Renal pelvis (tissue), 1 donor: ENCODE measurements at regions not wholly inside any gene's neighbourhood (a gene's known extent, or its start where the extent isn't known, plus 50 kb on each side); places are given as distances from the start of the nearest gene placed in this dataset.

ENCODE experiments used
- DNase-seq: peaks from one replicate; pipeline ENCODE4 v3.0.0-alpha.2; 2013

GRCh38 chr14:95466506-95466905 lies 49.9 kb downstream of the SYNE3 start:
- DNase-seq, result no peak

- DNase-seq, result no peak
Measured at GRCh38 chr14:95465936-95466335, 50.5 kb downstream of the SYNE3 start.

GRCh38 chr14:95465358-95465757 lies 51.1 kb downstream of the SYNE3 start:
- no peak for DNase-seq

GRCh38 chr14:95464514-95464913 lies 51.9 kb downstream of the SYNE3 start:
- no peak for DNase-seq

GRCh38 chr14:95464103-95464502 lies 52.3 kb downstream of the SYNE3 start:
- no peak for DNase-seq

- DNase-seq, result no peak
Measured at GRCh38 chr14:95463171-95463901, 53.1 kb downstream of the SYNE3 start.

GRCh38 chr14:95462491-95462890 lies 54.0 kb downstream of the SYNE3 start:
- DNase-seq, result no peak

GRCh38 chr14:95460647-95461478 lies 55.6 kb downstream of the SYNE3 start:
- no peak for DNase-seq

GRCh38 chr14:95458906-95459305 lies 57.5 kb downstream of the SYNE3 start:
- no peak for DNase-seq

- DNase-seq, result no peak
Measured at GRCh38 chr14:95458459-95458858, 58.0 kb downstream of the SYNE3 start.

GRCh38 chr14:95456281-95456680 lies 60.2 kb downstream of the SYNE3 start:
- no peak for DNase-seq

GRCh38 chr14:95455246-95455645 lies 61.2 kb downstream of the SYNE3 start:
- no peak for DNase-seq

GRCh38 chr14:95453713-95453980 lies 62.8 kb downstream of the SYNE3 start:
- DNase-seq, result no peak

- no peak for DNase-seq
Measured at GRCh38 chr14:95452893-95453712, 63.3 kb downstream of the SYNE3 start.

- DNase-seq, result no peak
Measured at GRCh38 chr14:95452176-95452892, 64.1 kb downstream of the SYNE3 start.

GRCh38 chr14:95449131-95449530 lies 67.3 kb downstream of the SYNE3 start:
- DNase-seq, result no peak

GRCh38 chr14:95446470-95446869 lies 70.0 kb downstream of the SYNE3 start:
- DNase-seq, result no peak

GRCh38 chr14:95445676-95446075 lies 70.8 kb downstream of the SYNE3 start:
- DNase-seq, result no peak

- no peak for DNase-seq
Measured at GRCh38 chr14:95445161-95445560, 71.3 kb downstream of the SYNE3 start.

GRCh38 chr14:95444132-95445129 lies 72.0 kb downstream of the SYNE3 start:
- DNase-seq, result no peak

GRCh38 chr14:95442633-95443021 lies 73.8 kb downstream of the SYNE3 start:
- DNase-seq, result peak; percentile 84
